ENCODE measurements at regions not wholly inside any gene's neighbourhood (a gene's known extent, or its start where the extent isn't known, plus 50 kb on each side); places are given as distances from the start of the nearest gene placed in this dataset.

GRCh38 chr15:53037904-53038654 lies 247.9 kb upstream of the ONECUT1 start:
- Histone ChIP-seq H3K4me1 (no peaks in the 10 kb centered on the region), H3K36me3 (no peaks in the 10 kb centered on the region), H3K27ac (no peak overlapping the region), H3K27me3 (peaks cover 0 to 6% (median 0%) of the 10 kb centered on the region in 4 donors), H3K9me3 (no peaks in the 10 kb centered on the region), H3K4me3 (no peak overlapping the region)
- WGBS, 2 donors, result 40 to 54% methylated on average over 9 to 12 of the region's 14 CpGs
- DNase-seq, result no peak
- intact Hi-C loops (cut with DNase I), result no loop called here
- no peak for TF ChIP-seq POLR2A (IDR thresholded peaks at IDR 0.05)
- no peak for TF ChIP-seq CTCF (IDR thresholded peaks at IDR 0.05)

- Histone ChIP-seq H3K9me3 (no peaks in the 10 kb centered on the region), H3K27ac (no peak overlapping the region), H3K4me1 (no peaks in the 10 kb centered on the region), H3K27me3 (peaks cover 0 to 6% (median 0%) of the 10 kb centered on the region in 4 donors), H3K4me3 (no peak overlapping the region), H3K36me3 (no peaks in the 10 kb centered on the region)
- TF ChIP-seq POLR2A (IDR thresholded peaks at IDR 0.05) (no peak), CTCF (IDR thresholded peaks at IDR 0.05) (no peak)
- 55 to 58% methylated on average over 2 of the region's 2 CpGs for WGBS, 2 donors
- no peak for DNase-seq
- intact Hi-C loops (cut with DNase I), result no loop called here
Measured at GRCh38 chr15:53036641-53037040, 246.5 kb upstream of the ONECUT1 start.

- H3K4me1 ChIP-seq, result no peaks in the 10 kb centered on the region
- 51 to 62% methylated on average over 2 to 4 of the region's 4 CpGs for WGBS, 2 donors
- peaks cover 0 to 6% (median 0%) of the 10 kb centered on the region in 4 donors for H3K27me3 ChIP-seq
- no peak overlapping the region for H3K27ac ChIP-seq
- no peaks in the 10 kb centered on the region for H3K36me3 ChIP-seq
- TF ChIP-seq POLR2A (IDR thresholded peaks at IDR 0.05) (no peak), CTCF (IDR thresholded peaks at IDR 0.05) (no peak)
- intact Hi-C loops (cut with DNase I), result no loop called here
- H3K4me3 ChIP-seq, result no peak overlapping the region
- no peak for DNase-seq
- H3K9me3 ChIP-seq, result no peaks in the 10 kb centered on the region
Measured at GRCh38 chr15:53034767-53035245, 244.7 kb upstream of the ONECUT1 start.

- H3K4me3 ChIP-seq, result no peak overlapping the region
- H3K27me3 ChIP-seq, result peaks cover 0 to 4% (median 0%) of the 10 kb centered on the region in 4 donors
- no peaks in the 10 kb centered on the region for H3K36me3 ChIP-seq
- intact Hi-C loops (cut with DNase I), result no loop called here
- TF ChIP-seq POLR2A (IDR thresholded peaks at IDR 0.05) (no peak), CTCF (IDR thresholded peaks at IDR 0.05) (no peak)
- H3K27ac ChIP-seq, result no peak overlapping the region
- no peaks in the 10 kb centered on the region for H3K9me3 ChIP-seq
- 68 to 71% methylated on average over 4 of the region's 4 CpGs for WGBS, 2 donors
- no peak for DNase-seq
- H3K4me1 ChIP-seq, result no peaks in the 10 kb centered on the region
Measured at GRCh38 chr15:53033709-53034108, 243.6 kb upstream of the ONECUT1 start.

GRCh38 chr15:53031469-53031868 lies 241.3 kb upstream of the ONECUT1 start:
- intact Hi-C loops (cut with DNase I), result no loop called here
- Histone ChIP-seq H3K4me1 (no peaks in the 10 kb centered on the region), H3K36me3 (no peaks in the 10 kb centered on the region), H3K27ac (no peak overlapping the region), H3K27me3 (no peaks in the 10 kb centered on the region), H3K4me3 (no peak overlapping the region), H3K9me3 (peaks cover 0 to 1% (median 0%) of the 10 kb centered on the region in 3 donors)
- no peak for TF ChIP-seq CTCF (IDR thresholded peaks at IDR 0.05)
- no peak for TF ChIP-seq POLR2A (IDR thresholded peaks at IDR 0.05)
- WGBS, 2 donors, result 20 to 33% methylated on average over 1 of the region's 1 CpG
- no peak for DNase-seq
